ENCODE measurements at regions not wholly inside any gene's neighbourhood (a gene's known extent, or its start where the extent isn't known, plus 50 kb on each side); places are given as distances from the start of the nearest gene placed in this dataset.

- TF ChIP-seq CTCF (IDR thresholded peaks at IDR 0.05; ENCODE audit: insufficient read depth, low read length, severe bottlenecking), result no peak
- no peak for FAIRE-seq
These were observed 800.1 kb upstream of the FBXO33 start for GRCh38 chr14:40232302-40232701.

GRCh38 chr14:40229676-40230075, 797.4 kb upstream of the FBXO33 start:
- no peak overlapping the region for H3K4me3 ChIP-seq (ENCODE audit: low read depth, low read length)
- no peaks in the 10 kb centered on the region for H3K36me3 ChIP-seq (ENCODE audit: control insufficient read depth, insufficient read depth, low read length)
- FAIRE-seq, result no peak
- DNase-seq (ENCODE audit: low read depth), result no peak
- TF ChIP-seq CTCF (IDR thresholded peaks at IDR 0.05; ENCODE audit: insufficient read depth, low read length, severe bottlenecking), result no peak
- no peaks in the 10 kb centered on the region for H3K27me3 ChIP-seq (ENCODE audit: control insufficient read depth, insufficient read depth, low read length)

More at GRCh38 chr14:40232302-40232701, 800.1 kb upstream of the FBXO33 start:
- Histone ChIP-seq H3K27me3 (ENCODE audit: control insufficient read depth, insufficient read depth, low read length) (no peaks in the 10 kb centered on the region), H3K36me3 (ENCODE audit: control insufficient read depth, insufficient read depth, low read length) (no peaks in the 10 kb centered on the region), H3K4me3 (ENCODE audit: low read depth, low read length) (no peak overlapping the region)
- DNase-seq (ENCODE audit: low read depth), result no peak

GRCh38 chr14:40222996-40223395, 790.8 kb upstream of the FBXO33 start:
- DNase-seq (ENCODE audit: low read depth), result no peak
- no peak for TF ChIP-seq CTCF (IDR thresholded peaks at IDR 0.05; ENCODE audit: insufficient read depth, low read length, severe bottlenecking)
- H3K27me3 ChIP-seq (ENCODE audit: control insufficient read depth, insufficient read depth, low read length), result no peaks in the 10 kb centered on the region
- no peak overlapping the region for H3K4me3 ChIP-seq (ENCODE audit: low read depth, low read length)
- FAIRE-seq, result no peak
- no peaks in the 10 kb centered on the region for H3K36me3 ChIP-seq (ENCODE audit: control insufficient read depth, insufficient read depth, low read length)

GRCh38 chr14:40221428-40221827, 789.2 kb upstream of the FBXO33 start:
- no peaks in the 10 kb centered on the region for H3K27me3 ChIP-seq (ENCODE audit: control insufficient read depth, insufficient read depth, low read length)
- no peak for TF ChIP-seq CTCF (IDR thresholded peaks at IDR 0.05; ENCODE audit: insufficient read depth, low read length, severe bottlenecking)
- no peak overlapping the region for H3K4me3 ChIP-seq (ENCODE audit: low read depth, low read length)
- H3K36me3 ChIP-seq (ENCODE audit: control insufficient read depth, insufficient read depth, low read length), result no peaks in the 10 kb centered on the region
- FAIRE-seq (no peak), DNase-seq (ENCODE audit: low read depth) (peak; percentile 17)

- no peaks in the 10 kb centered on the region for H3K36me3 ChIP-seq (ENCODE audit: control insufficient read depth, insufficient read depth, low read length)
- DNase-seq (ENCODE audit: low read depth), result no peak
- no peak for TF ChIP-seq CTCF (IDR thresholded peaks at IDR 0.05; ENCODE audit: insufficient read depth, low read length, severe bottlenecking)
- no peaks in the 10 kb centered on the region for H3K27me3 ChIP-seq (ENCODE audit: control insufficient read depth, insufficient read depth, low read length)
- no peak for FAIRE-seq
- no peak overlapping the region for H3K4me3 ChIP-seq (ENCODE audit: low read depth, low read length)
These were observed 786.8 kb upstream of the FBXO33 start for GRCh38 chr14:40219032-40219431.

- H3K36me3 ChIP-seq (ENCODE audit: control insufficient read depth, insufficient read depth, low read length), result no peaks in the 10 kb centered on the region
- DNase-seq (ENCODE audit: low read depth) (no peak), FAIRE-seq (no peak)
- no peak for TF ChIP-seq CTCF (IDR thresholded peaks at IDR 0.05; ENCODE audit: insufficient read depth, low read length, severe bottlenecking)
- H3K4me3 ChIP-seq (ENCODE audit: low read depth, low read length), result no peak overlapping the region
- H3K27me3 ChIP-seq (ENCODE audit: control insufficient read depth, insufficient read depth, low read length), result no peaks in the 10 kb centered on the region
These were observed 786.2 kb upstream of the FBXO33 start for GRCh38 chr14:40218282-40218941.

All from bronchial epithelial cell (primary cell).